SK-N-SH (cell line): ENCODE measurements at regions not wholly inside any gene's neighbourhood (a gene's known extent, or its start where the extent isn't known, plus 50 kb on each side); places are given as distances from the start of the nearest gene placed in this dataset.

Experiments
- CTCF ChIA-PET: fragments of 300-600, 350-600 bp; formaldehyde crosslinking; extraction: SDS; loops from one replicate; lab custom pipeline; 2021; lab: Yijun Ruan, JAX
- POLR2A ChIA-PET: fragments of 350-600 bp; sonication (Branson Sonifier 250); formaldehyde crosslinking; extraction: SDS; loops from one replicate; lab custom pipeline; 2020; ENCODE audit warnings: antibody characterized with exemption, inconsistent platforms; lab: Yijun Ruan, JAX
- DNase-seq: peaks from one replicate; pipeline ENCODE4 v3.0.0; 2012
- H2AFZ ChIP-seq: fragments of 200-600 bp; sonication (generic); 2 replicates; pipeline ENCODE4 v1.8.1; 2016; ENCODE audit warnings: antibody characterized with exemption, mild to moderate bottlenecking, low read depth
- H3F3A ChIP-seq: fragments of 200-600 bp; sonication (generic); replicated peaks from 2 replicates; pipeline ENCODE3; 2016; ENCODE audit warnings: antibody characterized with exemption, mild to moderate bottlenecking; ENCODE audit not compliant: insufficient read depth
- H3K27ac ChIP-seq, 2 experiments: fragments of 200-500 bp in 1 of 2; fragments of 200-600 bp in 1 of 2; sonication (Bioruptor generic) in 1 of 2; sonication (generic), shearing (Covaris generic) in 1 of 2; 2 replicates each; pipeline versions ENCODE4 v1.5.1 to v1.6.1; 2014 to 2016; ENCODE audit warnings: low read depth in 2 of 2, inconsistent platforms in 1 of 2, low read length in 1 of 2, mild to moderate bottlenecking in 1 of 2, mixed read lengths in 1 of 2
- H3K27me3 ChIP-seq: fragments of 200-600 bp; sonication (generic), shearing (Covaris generic); 2 replicates; pipeline ENCODE4 v1.6.1; 2016; ENCODE audit warnings: mixed run types; ENCODE audit not compliant: insufficient read depth
- H3K36me3 ChIP-seq, 2 experiments: fragments of 200-500 bp in 1 of 2; fragments of 200-600 bp in 1 of 2; sonication (Bioruptor generic) in 1 of 2; sonication (generic) in 1 of 2; replicated peaks in 1 of 2; 2 replicates each; pipeline versions ENCODE3 to v1.5.1; 2014 to 2016; ENCODE audit warnings: low read length in 1 of 2, mild to moderate bottlenecking in 1 of 2; ENCODE audit not compliant: insufficient read depth in 2 of 2, control insufficient read depth in 1 of 2
- H3K4me1 ChIP-seq, 2 experiments: fragments of 200-500 bp in 1 of 2; fragments of 200-600 bp in 1 of 2; sonication (Bioruptor generic) in 1 of 2; sonication (generic), shearing (Covaris generic) in 1 of 2; 2 replicates each; pipeline versions ENCODE4 v1.5.1 to v1.6.1; 2014 to 2016; ENCODE audit warnings: low read depth in 1 of 2, low read length in 1 of 2, mixed run types in 1 of 2; ENCODE audit not compliant: insufficient read depth in 2 of 2, control insufficient read depth in 1 of 2
- H3K4me2 ChIP-seq: fragments of 200-600 bp; sonication (generic), shearing (Covaris generic); 2 replicates; pipeline ENCODE4 v1.6.1; 2017; ENCODE audit warnings: mixed run types
- H3K4me3 ChIP-seq, 2 experiments: fragments of 200-500 bp in 1 of 2; fragments of 200-600 bp in 1 of 2; sonication (Bioruptor generic) in 1 of 2; sonication (generic), shearing (Covaris generic) in 1 of 2; 2 replicates each; pipeline versions ENCODE4 v1.5.1 to v1.8.1; 2014 to 2016; ENCODE audit warnings: low read depth in 2 of 2, inconsistent platforms in 1 of 2, low read length in 1 of 2, mild to moderate bottlenecking in 1 of 2, mixed read lengths in 1 of 2, moderate library complexity in 1 of 2
- H3K79me2 ChIP-seq: fragments of 200-600 bp; sonication (generic); 2 replicates; pipeline ENCODE4 v1.8.1; 2017; ENCODE audit warnings: mild to moderate bottlenecking; ENCODE audit not compliant: insufficient read depth
- H3K9ac ChIP-seq: fragments of 200-600 bp; sonication (generic); 2 replicates; pipeline ENCODE4 v1.6.1; 2017; ENCODE audit warnings: mixed run types
- H3K9me2 ChIP-seq: fragments of 200-600 bp; sonication (generic); 2 replicates; pipeline ENCODE4 v1.6.1; 2017; ENCODE audit warnings: mixed run types
- H3K9me3 ChIP-seq: fragments of 200-600 bp; sonication (generic); 2 replicates; pipeline ENCODE4 v1.6.1; 2017; ENCODE audit warnings: mixed run types, mild to moderate bottlenecking, moderate library complexity
- H4K20me1 ChIP-seq: fragments of 200-600 bp; sonication (generic); 2 replicates; pipeline ENCODE4 v1.6.1; 2017; ENCODE audit warnings: mild to moderate bottlenecking, mixed run types; ENCODE audit not compliant: insufficient read depth
- CTCF ChIP-seq: fragments of 200-600 bp; sonication (generic); IDR thresholded peaks from 2 replicates; pipeline ENCODE4 v1.6.1; 2017; ENCODE audit warnings: antibody characterized with exemption, mild to moderate bottlenecking, moderate library complexity
- ELF1 ChIP-seq: IDR thresholded peaks from 2 replicates; pipeline ENCODE4 v1.4.0; 2012
- EZH2phosphoT487 ChIP-seq: fragments of 200-600 bp; sonication (generic); IDR thresholded peaks from 2 replicates; pipeline ENCODE4 v1.6.1; 2017; ENCODE audit warnings: low read depth, mixed run types, mild to moderate bottlenecking, antibody characterized with exemption, moderate library complexity, borderline replicate concordance
- FOSL2 ChIP-seq: IDR thresholded peaks from 2 replicates; pipeline ENCODE4 v1.4.0; 2012; ENCODE audit warnings: low read depth, mild to moderate bottlenecking, moderate library complexity, borderline replicate concordance
- FOXM1 ChIP-seq: IDR thresholded peaks from 2 replicates; pipeline ENCODE4 v1.4.0; 2012; ENCODE audit warnings: low read depth, mild to moderate bottlenecking
- GABPA ChIP-seq: IDR thresholded peaks from 2 replicates; pipeline ENCODE4 v1.4.0; 2012; ENCODE audit warnings: low read depth, mild to moderate bottlenecking
- JUND ChIP-seq: IDR thresholded peaks from 2 replicates; pipeline ENCODE4 v1.4.0; 2012
- MAX ChIP-seq: IDR thresholded peaks from 2 replicates; pipeline ENCODE4 v1.4.0; 2012; ENCODE audit warnings: low read depth
- MEF2A ChIP-seq: IDR thresholded peaks from 2 replicates; pipeline ENCODE4 v1.4.0; 2012; ENCODE audit warnings: low read depth, borderline replicate concordance
- MXI1 ChIP-seq: IDR thresholded peaks from 2 replicates; pipeline ENCODE4 v1.6.1; 2012; ENCODE audit warnings: mild to moderate bottlenecking, low read depth, low read length, improper control_type of control experiment
- NFIC ChIP-seq: IDR thresholded peaks from 2 replicates; pipeline ENCODE4 v1.4.0; 2012; ENCODE audit warnings: borderline replicate concordance
- PBX3 ChIP-seq: IDR thresholded peaks from 2 replicates; pipeline ENCODE4; 2012
- RCOR1 ChIP-seq: fragments of 150-350 bp; IDR thresholded peaks from 2 replicates; pipeline ENCODE4 v1.6.1; 2017; ENCODE audit warnings: antibody characterized with exemption, low read length
- RXRA ChIP-seq: IDR thresholded peaks from 2 replicates; pipeline ENCODE4 v1.4.0; 2012; ENCODE audit warnings: low read depth, mild to moderate bottlenecking, borderline replicate concordance
- SIN3A ChIP-seq: IDR thresholded peaks from 2 replicates; pipeline ENCODE4 v1.6.1; 2012; ENCODE audit warnings: low read depth, mild to moderate bottlenecking, low read length, moderate library complexity, borderline replicate concordance
- TAF1 ChIP-seq: IDR thresholded peaks from 2 replicates; pipeline ENCODE4 v1.6.1; 2012; ENCODE audit warnings: low read depth, mild to moderate bottlenecking, low read length, moderate library complexity, borderline replicate concordance
- YY1 ChIP-seq: IDR thresholded peaks from 2 replicates; pipeline ENCODE4 v1.4.0; 2012; ENCODE audit warnings: low read depth, mild to moderate bottlenecking
- WGBS: methylation state at CpG from one replicate; pipeline ENCODE4 v1.1.6; 2017; ENCODE audit warnings: low lambda C conversion rate; 5-methylcytosine and 5-hydroxymethylcytosine counted together
- TF ChIP-seq, protein P1 (sequence below): fragments of 150-350 bp; IDR thresholded peaks from 2 replicates; pipeline ENCODE4 v1.6.1; 2016; ENCODE audit warnings: mild to moderate bottlenecking, low read depth, low read length
- TF ChIP-seq, protein P2 (sequence below): IDR thresholded peaks from 2 replicates; pipeline ENCODE4 v1.4.0; 2012; ENCODE audit warnings: low read depth, borderline replicate concordance

- H3K4me3 ChIP-seq = no peak overlapping the region
- WGBS = 5% methylated on average over 3 of the region's 6 CpGs
- H3K9me2 ChIP-seq = no peaks in the 10 kb centered on the region
- no peaks in the 10 kb centered on the region for H3F3A ChIP-seq
- no peak overlapping the region for H3K27ac ChIP-seq
- POLR2A ChIA-PET = no interaction called here
- no peaks in the 10 kb centered on the region for H3K36me3 ChIP-seq
- H3K9ac ChIP-seq = no peak overlapping the region
- H3K79me2 ChIP-seq = no peaks in the 10 kb centered on the region
- no peak for TF ChIP-seq SIN3A
- TF ChIP-seq RCOR1 = no peak
- TF ChIP-seq ELF1 = no peak
- no peak for TF ChIP-seq CTCF
- TF ChIP-seq, protein P1, sequence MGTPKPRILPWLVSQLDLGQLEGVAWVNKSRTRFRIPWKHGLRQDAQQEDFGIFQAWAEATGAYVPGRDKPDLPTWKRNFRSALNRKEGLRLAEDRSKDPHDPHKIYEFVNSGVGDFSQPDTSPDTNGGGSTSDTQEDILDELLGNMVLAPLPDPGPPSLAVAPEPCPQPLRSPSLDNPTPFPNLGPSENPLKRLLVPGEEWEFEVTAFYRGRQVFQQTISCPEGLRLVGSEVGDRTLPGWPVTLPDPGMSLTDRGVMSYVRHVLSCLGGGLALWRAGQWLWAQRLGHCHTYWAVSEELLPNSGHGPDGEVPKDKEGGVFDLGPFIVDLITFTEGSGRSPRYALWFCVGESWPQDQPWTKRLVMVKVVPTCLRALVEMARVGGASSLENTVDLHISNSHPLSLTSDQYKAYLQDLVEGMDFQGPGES = no peak
- TF ChIP-seq JUND = no peak
- no peak for TF ChIP-seq FOXM1
- TF ChIP-seq GABPA = no peak
- no peak for TF ChIP-seq PBX3
- TF ChIP-seq FOSL2 = no peak
- no peak for TF ChIP-seq MXI1
- TF ChIP-seq YY1 = no peak
- no peak for TF ChIP-seq MAX
- no peak for TF ChIP-seq RXRA
- TF ChIP-seq NFIC = no peak
- TF ChIP-seq EZH2phosphoT487 = no peak
- TF ChIP-seq MEF2A = no peak
- TF ChIP-seq TAF1 = no peak
- TF ChIP-seq, protein P2, sequence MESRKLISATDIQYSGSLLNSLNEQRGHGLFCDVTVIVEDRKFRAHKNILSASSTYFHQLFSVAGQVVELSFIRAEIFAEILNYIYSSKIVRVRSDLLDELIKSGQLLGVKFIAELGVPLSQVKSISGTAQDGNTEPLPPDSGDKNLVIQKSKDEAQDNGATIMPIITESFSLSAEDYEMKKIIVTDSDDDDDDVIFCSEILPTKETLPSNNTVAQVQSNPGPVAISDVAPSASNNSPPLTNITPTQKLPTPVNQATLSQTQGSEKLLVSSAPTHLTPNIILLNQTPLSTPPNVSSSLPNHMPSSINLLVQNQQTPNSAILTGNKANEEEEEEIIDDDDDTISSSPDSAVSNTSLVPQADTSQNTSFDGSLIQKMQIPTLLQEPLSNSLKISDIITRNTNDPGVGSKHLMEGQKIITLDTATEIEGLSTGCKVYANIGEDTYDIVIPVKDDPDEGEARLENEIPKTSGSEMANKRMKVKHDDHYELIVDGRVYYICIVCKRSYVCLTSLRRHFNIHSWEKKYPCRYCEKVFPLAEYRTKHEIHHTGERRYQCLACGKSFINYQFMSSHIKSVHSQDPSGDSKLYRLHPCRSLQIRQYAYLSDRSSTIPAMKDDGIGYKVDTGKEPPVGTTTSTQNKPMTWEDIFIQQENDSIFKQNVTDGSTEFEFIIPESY = no peak
- CTCF ChIA-PET = no interaction called here
- DNase-seq = no peak
- no peak overlapping the region for H2AFZ ChIP-seq
- no peaks in the 10 kb centered on the region for H4K20me1 ChIP-seq
- no peaks in the 10 kb centered on the region for H3K9me3 ChIP-seq
- H3K4me2 ChIP-seq = no peak overlapping the region
- no peaks in the 10 kb centered on the region for H3K4me1 ChIP-seq
- no peaks in the 10 kb centered on the region for H3K27me3 ChIP-seq
Measured at GRCh38 chrX:142327182-142327581, 122.1 kb upstream of the MAGEC2 start.
